ENCODE measurements at regions not wholly inside any gene's neighbourhood (a gene's known extent, or its start where the extent isn't known, plus 50 kb on each side); places are given as distances from the start of the nearest gene placed in this dataset.

GRCh38 chr1:14474856-14475255 lies 123.6 kb upstream of the KAZN start:
- no peak for TF ChIP-seq TAF1 (IDR thresholded peaks at IDR 0.05; ENCODE audit: low read depth)
- TF ChIP-seq CEBPB (IDR thresholded peaks at IDR 0.05) = no peak
- TF ChIP-seq RAD21 (IDR thresholded peaks at IDR 0.05; ENCODE audit: low read depth) = no peak
- TF ChIP-seq, protein P1, sequence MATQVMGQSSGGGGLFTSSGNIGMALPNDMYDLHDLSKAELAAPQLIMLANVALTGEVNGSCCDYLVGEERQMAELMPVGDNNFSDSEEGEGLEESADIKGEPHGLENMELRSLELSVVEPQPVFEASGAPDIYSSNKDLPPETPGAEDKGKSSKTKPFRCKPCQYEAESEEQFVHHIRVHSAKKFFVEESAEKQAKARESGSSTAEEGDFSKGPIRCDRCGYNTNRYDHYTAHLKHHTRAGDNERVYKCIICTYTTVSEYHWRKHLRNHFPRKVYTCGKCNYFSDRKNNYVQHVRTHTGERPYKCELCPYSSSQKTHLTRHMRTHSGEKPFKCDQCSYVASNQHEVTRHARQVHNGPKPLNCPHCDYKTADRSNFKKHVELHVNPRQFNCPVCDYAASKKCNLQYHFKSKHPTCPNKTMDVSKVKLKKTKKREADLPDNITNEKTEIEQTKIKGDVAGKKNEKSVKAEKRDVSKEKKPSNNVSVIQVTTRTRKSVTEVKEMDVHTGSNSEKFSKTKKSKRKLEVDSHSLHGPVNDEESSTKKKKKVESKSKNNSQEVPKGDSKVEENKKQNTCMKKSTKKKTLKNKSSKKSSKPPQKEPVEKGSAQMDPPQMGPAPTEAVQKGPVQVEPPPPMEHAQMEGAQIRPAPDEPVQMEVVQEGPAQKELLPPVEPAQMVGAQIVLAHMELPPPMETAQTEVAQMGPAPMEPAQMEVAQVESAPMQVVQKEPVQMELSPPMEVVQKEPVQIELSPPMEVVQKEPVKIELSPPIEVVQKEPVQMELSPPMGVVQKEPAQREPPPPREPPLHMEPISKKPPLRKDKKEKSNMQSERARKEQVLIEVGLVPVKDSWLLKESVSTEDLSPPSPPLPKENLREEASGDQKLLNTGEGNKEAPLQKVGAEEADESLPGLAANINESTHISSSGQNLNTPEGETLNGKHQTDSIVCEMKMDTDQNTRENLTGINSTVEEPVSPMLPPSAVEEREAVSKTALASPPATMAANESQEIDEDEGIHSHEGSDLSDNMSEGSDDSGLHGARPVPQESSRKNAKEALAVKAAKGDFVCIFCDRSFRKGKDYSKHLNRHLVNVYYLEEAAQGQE (IDR thresholded peaks at IDR 0.05; ENCODE audit: low read depth) = no peak
- TF ChIP-seq ZBTB7A (IDR thresholded peaks at IDR 0.05; ENCODE audit: low read depth) = no peak

DNA sequence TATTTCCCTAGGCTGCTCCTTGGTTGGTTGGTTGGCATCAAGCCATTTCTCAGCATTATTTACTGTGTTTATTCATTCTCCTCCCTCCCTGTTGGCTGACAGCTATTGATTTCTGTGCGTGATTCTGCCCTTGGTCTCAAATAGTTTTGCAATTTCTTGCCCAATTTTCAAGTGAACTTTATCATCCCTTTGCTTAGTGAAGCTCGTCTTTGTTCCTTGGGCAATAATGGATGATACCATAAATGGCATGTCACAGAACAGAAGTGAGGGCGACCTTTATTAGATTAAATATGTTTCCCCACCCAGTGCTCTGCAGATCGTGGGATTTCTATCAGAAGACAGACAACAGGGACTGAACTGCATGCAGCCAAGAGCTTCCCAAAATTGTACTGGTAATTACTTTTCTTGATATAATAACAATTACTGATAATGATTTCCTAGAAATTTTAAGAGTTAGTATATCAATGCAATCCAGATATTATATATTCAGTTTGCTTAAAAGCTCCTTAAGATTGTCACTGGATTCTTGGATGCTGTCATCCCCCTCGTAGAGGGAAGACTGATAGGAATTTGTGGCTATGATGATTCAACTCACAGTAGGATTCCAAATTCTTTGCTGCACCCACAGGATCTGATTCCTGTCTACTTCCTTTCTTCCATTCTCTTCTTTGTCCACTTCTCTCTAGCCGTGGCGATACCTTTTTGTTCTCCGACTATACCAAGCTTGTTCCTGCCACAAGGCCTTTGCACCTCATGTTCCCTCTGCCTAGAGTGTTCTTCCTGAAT lies 122.1 kb upstream of the KAZN start:
- TF ChIP-seq EP300 (IDR thresholded peaks at IDR 0.05; ENCODE audit: borderline replicate concordance) = no peak
- TF ChIP-seq RAD21 (IDR thresholded peaks at IDR 0.05; ENCODE audit: low read depth) = no peak
- no peak for TF ChIP-seq ZBTB7A (IDR thresholded peaks at IDR 0.05; ENCODE audit: low read depth)
- TF ChIP-seq, protein P2, sequence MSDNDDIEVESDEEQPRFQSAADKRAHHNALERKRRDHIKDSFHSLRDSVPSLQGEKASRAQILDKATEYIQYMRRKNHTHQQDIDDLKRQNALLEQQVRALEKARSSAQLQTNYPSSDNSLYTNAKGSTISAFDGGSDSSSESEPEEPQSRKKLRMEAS (IDR thresholded peaks at IDR 0.05) = no peak
- TF ChIP-seq EGR1 (IDR thresholded peaks at IDR 0.05) = no peak
- TF ChIP-seq, protein P1 (IDR thresholded peaks at IDR 0.05; ENCODE audit: low read depth) = no peak
- TF ChIP-seq TCF12 (IDR thresholded peaks at IDR 0.05; ENCODE audit: low read depth) = no peak
- TF ChIP-seq CEBPB (IDR thresholded peaks at IDR 0.05) = no peak
- TF ChIP-seq TAF1 (IDR thresholded peaks at IDR 0.05; ENCODE audit: low read depth) = no peak
- TF ChIP-seq YY1 (IDR thresholded peaks at IDR 0.05; ENCODE audit: low read depth) = no peak
- TF ChIP-seq, protein P3, sequence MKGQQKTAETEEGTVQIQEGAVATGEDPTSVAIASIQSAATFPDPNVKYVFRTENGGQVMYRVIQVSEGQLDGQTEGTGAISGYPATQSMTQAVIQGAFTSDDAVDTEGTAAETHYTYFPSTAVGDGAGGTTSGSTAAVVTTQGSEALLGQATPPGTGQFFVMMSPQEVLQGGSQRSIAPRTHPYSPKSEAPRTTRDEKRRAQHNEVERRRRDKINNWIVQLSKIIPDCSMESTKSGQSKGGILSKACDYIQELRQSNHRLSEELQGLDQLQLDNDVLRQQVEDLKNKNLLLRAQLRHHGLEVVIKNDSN (IDR thresholded peaks at IDR 0.05) = no peak
- TF ChIP-seq CREB1 (IDR thresholded peaks at IDR 0.05; ENCODE audit: low read depth) = no peak

DNA sequence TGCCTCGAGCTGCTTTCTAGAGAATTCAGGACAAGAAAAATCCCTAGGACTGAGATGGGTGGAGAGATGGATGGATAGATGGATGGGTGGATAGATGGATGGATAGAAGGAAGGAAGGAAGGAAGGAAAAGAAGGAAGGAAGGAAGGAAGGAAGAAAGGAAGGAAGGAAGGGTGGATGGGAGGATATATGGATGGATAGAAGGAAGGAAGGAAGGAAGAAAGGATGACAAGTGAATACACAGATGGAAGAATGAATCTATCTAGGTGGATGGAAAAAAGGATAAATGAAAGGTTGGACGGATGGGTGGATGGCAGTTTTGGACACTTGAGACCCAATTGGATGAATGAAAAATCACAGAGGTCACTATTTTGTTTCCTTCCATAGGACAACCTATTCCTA lies 120.4 kb upstream of the KAZN start:
- TF ChIP-seq RAD21 (IDR thresholded peaks at IDR 0.05; ENCODE audit: low read depth) = no peak
- TF ChIP-seq TCF12 (IDR thresholded peaks at IDR 0.05; ENCODE audit: low read depth) = no peak
- TF ChIP-seq, protein P2 (IDR thresholded peaks at IDR 0.05) = no peak
- no peak for TF ChIP-seq TAF1 (IDR thresholded peaks at IDR 0.05; ENCODE audit: low read depth)
- TF ChIP-seq, protein P1 (IDR thresholded peaks at IDR 0.05; ENCODE audit: low read depth) = no peak
- TF ChIP-seq ZBTB7A (IDR thresholded peaks at IDR 0.05; ENCODE audit: low read depth) = no peak
- TF ChIP-seq EP300 (IDR thresholded peaks at IDR 0.05; ENCODE audit: borderline replicate concordance) = no peak
- TF ChIP-seq CEBPB (IDR thresholded peaks at IDR 0.05) = no peak
- TF ChIP-seq TEAD4 (IDR thresholded peaks at IDR 0.05) = no peak
- TF ChIP-seq YY1 (IDR thresholded peaks at IDR 0.05; ENCODE audit: low read depth) = no peak
- TF ChIP-seq CREB1 (IDR thresholded peaks at IDR 0.05; ENCODE audit: low read depth) = no peak

GRCh38 chr1:14479865-14480264 lies 118.6 kb upstream of the KAZN start:
- TF ChIP-seq, protein P1 (IDR thresholded peaks at IDR 0.05; ENCODE audit: low read depth) = no peak
- TF ChIP-seq RAD21 (IDR thresholded peaks at IDR 0.05; ENCODE audit: low read depth) (no peak), EGR1 (IDR thresholded peaks at IDR 0.05) (no peak), NFIC (IDR thresholded peaks at IDR 0.05) (no peak), FOXM1 (IDR thresholded peaks at IDR 0.05; ENCODE audit: borderline replicate concordance, low read depth) (no peak), CREB1 (IDR thresholded peaks at IDR 0.05; ENCODE audit: low read depth) (no peak), TAF1 (IDR thresholded peaks at IDR 0.05; ENCODE audit: low read depth) (no peak), YY1 (IDR thresholded peaks at IDR 0.05; ENCODE audit: low read depth) (no peak), EP300 (IDR thresholded peaks at IDR 0.05; ENCODE audit: borderline replicate concordance) (no peak), CEBPB (IDR thresholded peaks at IDR 0.05) (no peak), TEAD4 (IDR thresholded peaks at IDR 0.05) (no peak)
- TF ChIP-seq, protein P2 (IDR thresholded peaks at IDR 0.05) = no peak
- TF ChIP-seq, protein P3 (IDR thresholded peaks at IDR 0.05) = no peak
